H1 (cell line): ENCODE measurements at regions not wholly inside any gene's neighbourhood (a gene's known extent, or its start where the extent isn't known, plus 50 kb on each side); places are given as distances from the start of the nearest gene placed in this dataset.

ENCODE experiments used
- CTCF ChIA-PET: fragments of 300-600 bp; sonication (Branson Sonifier 250); formaldehyde crosslinking; loops from one replicate; lab custom pipeline; 2021; ENCODE audit not compliant: partially characterized antibody; lab: Charles Lee
- POLR2A ChIA-PET: fragments of 300-600 bp; sonication (Branson Sonifier 250); formaldehyde crosslinking; loops from one replicate; lab custom pipeline; 2021; ENCODE audit warnings: inconsistent platforms; ENCODE audit not compliant: partially characterized antibody; lab: Charles Lee
- DNase-seq, 2 experiments: peaks; one replicate each; pipeline versions ENCODE4 v3.0.0 to v3.0.0-alpha.2; 2010 to 2022; ENCODE audit warnings: low spot score in 2 of 2, low read depth in 1 of 2, mixed read lengths in 1 of 2
- FAIRE-seq: peaks from 2 replicates; lab custom pipeline; 2011; peaks lifted over from hg19 to GRCh38; lab: Jason Lieb, UNC
- H2AFZ ChIP-seq: 2 replicates; pipeline ENCODE4 v1.8.1; 2012; ENCODE audit warnings: low read length, inconsistent platforms
- H2AK5ac ChIP-seq: 2 replicates; pipeline ENCODE4 v1.6.1; 2013; ENCODE audit warnings: low read depth, low read length
- H2BK120ac ChIP-seq: replicated peaks from 2 replicates; pipeline ENCODE3; 2013; ENCODE audit warnings: low read depth, low read length, inconsistent platforms
- H2BK12ac ChIP-seq: 2 replicates; pipeline ENCODE4 v1.6.1; 2013; ENCODE audit warnings: low read depth, low read length
- H2BK15ac ChIP-seq: 2 replicates; pipeline ENCODE4 v1.6.1; 2013; ENCODE audit warnings: low read length
- H2BK20ac ChIP-seq: 2 replicates; pipeline ENCODE4 v1.6.1; 2013; ENCODE audit warnings: low read length
- H2BK5ac ChIP-seq: 2 replicates; pipeline ENCODE4 v1.6.1; 2013; ENCODE audit warnings: low read depth, low read length
- H3K14ac ChIP-seq: 2 replicates; pipeline ENCODE4 v1.6.1; 2013; ENCODE audit warnings: inconsistent platforms; ENCODE audit not compliant: insufficient read length
- H3K18ac ChIP-seq: 2 replicates; pipeline ENCODE4 v1.6.1; 2013; ENCODE audit warnings: low read length; ENCODE audit errors: extremely low read depth
- H3K23ac ChIP-seq: 2 replicates; pipeline ENCODE4 v1.6.1; 2013; ENCODE audit warnings: inconsistent platforms; ENCODE audit not compliant: insufficient read length
- H3K23me2 ChIP-seq: 2 replicates; pipeline ENCODE4 v1.6.1; 2013; ENCODE audit warnings: low read depth, low read length
- H3K27ac ChIP-seq: 2 replicates; pipeline ENCODE4 v1.6.1; 2011; ENCODE audit warnings: low read depth, low read length, inconsistent platforms
- H3K27me3 ChIP-seq, 4 experiments: replicated peaks in 1 of 4; 1 replicate in 1 of 4; 2 replicates in 3 of 4; pipeline versions ENCODE4 v1.6.1 to v1.8.1; 2011 to 2013; ENCODE audit warnings: low read length in 3 of 4, mild to moderate bottlenecking in 3 of 4, inconsistent platforms in 2 of 4, mixed read lengths in 2 of 4, moderate library complexity in 1 of 4; ENCODE audit not compliant: control insufficient read depth in 3 of 4, insufficient read depth in 3 of 4; ENCODE audit errors: extremely low read depth in 1 of 4
- H3K36me3 ChIP-seq, 4 experiments: 2 replicates each; pipeline versions ENCODE4 v1.6.1 to v1.8.1; 2011 to 2013; ENCODE audit warnings: mild to moderate bottlenecking in 4 of 4, low read length in 3 of 4, moderate library complexity in 2 of 4, control low read depth in 1 of 4, inconsistent platforms in 1 of 4; ENCODE audit not compliant: insufficient read depth in 4 of 4, control insufficient read depth in 2 of 4
- H3K4ac ChIP-seq: replicated peaks from 2 replicates; pipeline ENCODE3; 2013; ENCODE audit warnings: low read length, low read depth, mixed read lengths, inconsistent platforms; ENCODE audit not compliant: insufficient read length
- H3K4me1 ChIP-seq, 4 experiments: replicated peaks in 1 of 4; 1 replicate in 1 of 4; 2 replicates in 3 of 4; pipeline versions ENCODE4 v1.6.1 to v1.8.1; 2011 to 2013; ENCODE audit warnings: low read length in 3 of 4, inconsistent platforms in 2 of 4, mixed read lengths in 1 of 4; ENCODE audit not compliant: insufficient read depth in 4 of 4, control insufficient read depth in 3 of 4
- H3K4me2 ChIP-seq, 2 experiments: 2 replicates each; pipeline versions ENCODE4 v1.6.1 to v1.8.1; 2011 to 2013; ENCODE audit warnings: low read depth in 2 of 2, low read length in 2 of 2, control low read depth in 1 of 2, inconsistent platforms in 1 of 2, mild to moderate bottlenecking in 1 of 2; ENCODE audit not compliant: insufficient read depth in 1 of 2
- H3K4me3 ChIP-seq, 4 experiments: fragments of 200-600, 300-600 bp in 1 of 4; sonication (generic), shearing (Covaris generic), sonication (Bioruptor Twin) in 1 of 4; 2 replicates each; pipeline versions ENCODE4 v1.5.1 to v1.8.1; 2011 to 2016; ENCODE audit warnings: low read length in 4 of 4, low read depth in 3 of 4, control low read depth in 2 of 4, inconsistent platforms in 2 of 4, mild to moderate bottlenecking in 2 of 4, mixed read lengths in 1 of 4, moderate library complexity in 1 of 4; ENCODE audit not compliant: insufficient read depth in 2 of 4; ENCODE audit errors: extremely low read depth in 1 of 4
- H3K56ac ChIP-seq: replicated peaks from 2 replicates; pipeline ENCODE3; 2013; ENCODE audit warnings: low read depth, mild to moderate bottlenecking, mixed read lengths, low read length, inconsistent platforms; ENCODE audit not compliant: insufficient read length
- H3K79me1 ChIP-seq: 2 replicates; pipeline ENCODE4 v1.6.1; 2013; ENCODE audit warnings: low read depth, low read length, control low read depth
- H3K79me2 ChIP-seq, 2 experiments: 2 replicates each; pipeline versions ENCODE4 v1.6.1 to v1.8.1; 2012 to 2013; ENCODE audit warnings: low read length in 2 of 2, mild to moderate bottlenecking in 2 of 2, inconsistent platforms in 1 of 2; ENCODE audit not compliant: insufficient read depth in 2 of 2, control insufficient read depth in 1 of 2
- H3K9ac ChIP-seq, 4 experiments: replicated peaks in 1 of 4; 1 replicate in 1 of 4; 2 replicates in 3 of 4; pipeline versions ENCODE4 v1.6.1 to v1.8.1; 2011 to 2013; ENCODE audit warnings: low read depth in 3 of 4, low read length in 3 of 4, control low read depth in 2 of 4, mild to moderate bottlenecking in 2 of 4, moderate library complexity in 2 of 4, inconsistent platforms in 1 of 4; ENCODE audit errors: extremely low read depth in 1 of 4
- H3K9me3 ChIP-seq, 2 experiments: 2 replicates each; pipeline versions ENCODE4 v1.6.1 to v1.8.1; 2012 to 2013; ENCODE audit warnings: mild to moderate bottlenecking in 2 of 2, moderate library complexity in 2 of 2, control low read depth in 1 of 2, inconsistent platforms in 1 of 2, low read depth in 1 of 2, low read length in 1 of 2, mixed read lengths in 1 of 2; ENCODE audit not compliant: insufficient read depth in 2 of 2
- H4K20me1 ChIP-seq, 2 experiments: replicated peaks in 1 of 2; 2 replicates each; pipeline versions ENCODE3 to v1.8.1; 2011 to 2013; ENCODE audit warnings: inconsistent platforms in 2 of 2, low read length in 2 of 2, mild to moderate bottlenecking in 1 of 2; ENCODE audit not compliant: insufficient read depth in 2 of 2, control insufficient read depth in 1 of 2
- H4K5ac ChIP-seq: 2 replicates; pipeline ENCODE4 v1.6.1; 2013; ENCODE audit warnings: low read length, low read depth, mixed read lengths, inconsistent platforms; ENCODE audit not compliant: insufficient read length
- H4K8ac ChIP-seq: 2 replicates; pipeline ENCODE4 v1.8.0; 2013; ENCODE audit warnings: mild to moderate bottlenecking, moderate library complexity, low read length, inconsistent platforms; ENCODE audit not compliant: insufficient read depth; ENCODE audit errors: extremely low read depth
- H4K91ac ChIP-seq: replicated peaks from 2 replicates; pipeline ENCODE3; 2013; ENCODE audit warnings: low read length, mixed read lengths, inconsistent platforms; ENCODE audit not compliant: insufficient read length
- KDM1A ChIP-seq: fragments of 200-600, 300-600 bp; sonication (generic); IDR thresholded peaks from 2 replicates; pipeline ENCODE4 v1.7.1; 2016; ENCODE audit warnings: mild to moderate bottlenecking, low read length, borderline replicate concordance
- SRF ChIP-seq: IDR thresholded peaks from 2 replicates; pipeline ENCODE4 v1.6.1; 2011; ENCODE audit warnings: mild to moderate bottlenecking, low read depth, low read length, moderate library complexity
- WGBS, 2 experiments: shearing (Covaris generic) in 1 of 2; methylation state at CpG; one replicate each; pipeline versions ENCODE4 v1.1.6 to v1.1.7; 2013 to 2015; ENCODE audit warnings: low lambda C conversion rate in 2 of 2, mixed read lengths in 2 of 2, inconsistent platforms in 1 of 2, low coverage in 1 of 2, missing lambda C conversion rate in 1 of 2; ENCODE audit not compliant: insufficient replicate concordance in 2 of 2, insufficient coverage in 1 of 2, insufficient read length in 1 of 2; ENCODE audit errors: extremely low coverage in 1 of 2, missing lambda C conversion rate in 1 of 2; 5-methylcytosine and 5-hydroxymethylcytosine counted together

DNA sequence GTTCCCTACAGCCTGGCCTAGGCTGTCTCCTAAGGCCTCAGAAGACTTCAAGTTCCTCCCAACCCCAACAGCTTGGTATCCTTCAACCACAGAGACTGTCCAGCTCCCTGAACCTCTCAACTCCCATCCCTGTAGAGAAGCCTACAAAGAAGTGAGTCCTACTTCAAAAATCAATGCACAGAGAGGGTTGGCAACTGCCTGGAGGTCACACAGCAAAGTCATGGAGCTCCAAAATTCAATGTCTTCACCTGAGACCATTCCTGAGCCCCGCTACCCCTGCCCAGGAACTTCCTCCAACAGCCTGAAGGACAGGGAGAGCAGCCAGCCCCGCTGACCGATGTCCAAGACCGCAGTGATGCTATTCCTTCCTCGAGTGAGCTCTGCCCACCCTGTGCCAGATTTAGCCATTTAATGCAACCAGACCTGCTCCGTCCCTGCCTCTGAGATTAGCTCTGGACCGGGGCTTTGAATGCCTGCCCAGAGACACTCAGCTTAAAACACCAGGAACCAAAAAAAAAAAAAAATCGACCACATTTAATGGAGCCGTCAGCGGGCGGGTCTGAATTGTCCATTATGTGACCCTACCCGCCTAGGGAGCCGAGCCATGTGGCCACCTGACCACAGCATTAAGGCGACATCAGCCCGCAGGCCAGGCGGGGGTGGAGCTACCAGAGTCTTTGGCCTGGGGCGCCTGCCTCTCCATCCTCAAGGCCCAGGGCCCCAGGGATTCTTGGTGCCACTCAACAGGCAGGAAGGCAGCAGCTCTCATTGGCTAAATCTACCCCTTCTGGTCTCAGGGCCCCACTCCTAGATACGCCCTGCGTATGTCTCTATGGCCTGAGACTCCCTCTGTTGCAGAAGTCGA is 148.6 kb downstream of the SYF2 start:
- WGBS, 2 experiments: 89% methylated on average over 20 of the region's 20 CpGs; no CpG with 5 or more reads in 1 of the 2 experiments
- Histone ChIP-seq H2BK20ac (no peak overlapping the region), H3K23ac (no peak overlapping the region), H3K23me2 (no peaks in the 10 kb centered on the region), H2AK5ac (no peak overlapping the region), H3K4me3 (no peak overlapping the region), H3K79me2 (no peaks in the 10 kb centered on the region), H3K18ac (no peak overlapping the region), H3K14ac (no peak overlapping the region), H3K36me3 (no peaks in the 10 kb centered on the region), H2BK120ac (no peak overlapping the region), H2BK5ac (no peak overlapping the region), H3K4ac (no peak overlapping the region), H4K8ac (no peak overlapping the region; the same call in 1 of the 2 replicates), H2AFZ (no peak overlapping the region), H3K27me3 (no peaks in the 10 kb centered on the region), H4K5ac (no peak overlapping the region), H4K20me1 (no peaks in the 10 kb centered on the region), H2BK12ac (no peak overlapping the region), H3K9me3 (no peaks in the 10 kb centered on the region), H4K91ac (no peak overlapping the region), H2BK15ac (no peak overlapping the region), H3K4me2 (no peak overlapping the region), H3K27ac (no peak overlapping the region), H3K56ac (no peak overlapping the region), H3K9ac (no peak overlapping the region), H3K79me1 (no peaks in the 10 kb centered on the region), H3K4me1 (no peaks in the 10 kb centered on the region)
- ChIA-PET POLR2A (no interaction called here), CTCF (interaction anchor here (0.7 to 7.7 kb wide), 9 partner anchors 12 to 174 kb away, joined by 3 to 61 read pairs (median 3); no protein-coding TSS in a partner anchor)
- FAIRE-seq (no peak), DNase-seq (no peak)
- TF ChIP-seq KDM1A: peak; percentile 46; the same call in 1 of the 2 replicates
- no peak for TF ChIP-seq SRF
